CD4-positive, alpha-beta T cell (primary cell): ENCODE measurements at regions not wholly inside any gene's neighbourhood (a gene's known extent, or its start where the extent isn't known, plus 50 kb on each side); places are given as distances from the start of the nearest gene placed in this dataset.
A peak's percentile ranks its signal among the peaks of the same experiment; 100 is the strongest.

Experiments used
- ATAC-seq: fragments of 200-7000 bp; cut with Tn5 transposase; one replicate; pipeline ENCODE4 v1.10.0; 2022; ENCODE audit warnings: mild to moderate bottlenecking; ENCODE audit not compliant: poor library complexity
- CTCF ChIA-PET: fragments of 350-600 bp; sonication (Branson Sonifier 250); formaldehyde crosslinking; loops from one replicate; lab custom pipeline; 2021; ENCODE audit warnings: antibody characterized with exemption, inconsistent platforms; lab: Charles Lee
- POLR2A ChIA-PET: fragments of 350-600 bp; sonication (Branson Sonifier 250); formaldehyde crosslinking; loops from one replicate; lab custom pipeline; 2021; ENCODE audit warnings: antibody characterized with exemption, inconsistent platforms; lab: Charles Lee
- DNase-seq, 14 experiments: peaks; one replicate each; pipeline ENCODE4 v3.0.0-alpha.2; 2013 to 2020; ENCODE audit warnings: mixed read lengths in 2 of 14
- H3K27ac ChIP-seq, 2 donors: one replicate each; pipeline versions ENCODE4 v1.5.1 to v1.7.0; 2013; ENCODE audit warnings: low read length in 2 of 2, low read depth in 1 of 2, mild to moderate bottlenecking in 1 of 2
- H3K27me3 ChIP-seq, 2 experiments: 1 replicate in 1 of 2; 2 replicates in 1 of 2; pipeline versions ENCODE4 v1.6.1 to v1.7.0; 2013; ENCODE audit warnings: low read length in 2 of 2, control low read depth in 1 of 2, mild to moderate bottlenecking in 1 of 2, moderate library complexity in 1 of 2; ENCODE audit not compliant: insufficient read depth in 2 of 2, control insufficient read depth in 1 of 2
- H3K36me3 ChIP-seq: one replicate; pipeline ENCODE4 v1.6.1; 2013; ENCODE audit warnings: low read length, control low read depth; ENCODE audit not compliant: insufficient read depth
- H3K4me1 ChIP-seq: one replicate; pipeline ENCODE4 v1.6.1; 2013; ENCODE audit warnings: low read length, control low read depth; ENCODE audit not compliant: insufficient read depth
- H3K4me3 ChIP-seq: one replicate; pipeline ENCODE4 v1.5.1; 2013; ENCODE audit warnings: mild to moderate bottlenecking, low read length, moderate library complexity
- H3K9me3 ChIP-seq, 2 experiments: 1 replicate in 1 of 2; 2 replicates in 1 of 2; pipeline versions ENCODE4 v1.6.1 to v1.7.0; 2013; ENCODE audit warnings: low read length in 2 of 2, mild to moderate bottlenecking in 2 of 2, control low read depth in 1 of 2, moderate library complexity in 1 of 2; ENCODE audit not compliant: control insufficient read depth in 1 of 2, insufficient read depth in 1 of 2
- H3K27ac Mint-ChIP-seq: one replicate; pipeline ENCODE4 v1.8.0; 2020; ENCODE audit warnings: mixed read lengths
- H3K27me3 Mint-ChIP-seq: one replicate; pipeline ENCODE4 v1.8.0; 2021; ENCODE audit warnings: mixed read lengths
- H3K36me3 Mint-ChIP-seq: one replicate; pipeline ENCODE4 v1.8.0; 2021; ENCODE audit warnings: low read depth, mixed read lengths
- H3K4me1 Mint-ChIP-seq: one replicate; pipeline ENCODE4 v1.8.0; 2021; ENCODE audit warnings: low read depth, mixed read lengths
- H3K4me3 Mint-ChIP-seq: one replicate; pipeline ENCODE4 v1.8.0; 2020; ENCODE audit warnings: mild to moderate bottlenecking, mixed read lengths
- H3K9me3 Mint-ChIP-seq: one replicate; pipeline ENCODE4 v1.8.0; 2020; ENCODE audit warnings: mixed read lengths
- intact Hi-C, 2 experiments: fragments of 100-400 bp; cut with DNase I in 1 of 2; cut with micrococcal nuclease in 1 of 2; formaldehyde crosslinking; loops; one replicate each; pipeline versions ENCODE4 v1.15.1 to v1.9.0; 2023 to 2025; cut with DNase I, micrococcal nuclease
- TF ChIP-seq, protein P1 (sequence below): fragments of 200-600 bp; IDR thresholded peaks from one replicate; pipeline ENCODE4 v1.8.0; 2022; ENCODE audit warnings: antibody characterized with exemption, mild to moderate bottlenecking

DNA sequence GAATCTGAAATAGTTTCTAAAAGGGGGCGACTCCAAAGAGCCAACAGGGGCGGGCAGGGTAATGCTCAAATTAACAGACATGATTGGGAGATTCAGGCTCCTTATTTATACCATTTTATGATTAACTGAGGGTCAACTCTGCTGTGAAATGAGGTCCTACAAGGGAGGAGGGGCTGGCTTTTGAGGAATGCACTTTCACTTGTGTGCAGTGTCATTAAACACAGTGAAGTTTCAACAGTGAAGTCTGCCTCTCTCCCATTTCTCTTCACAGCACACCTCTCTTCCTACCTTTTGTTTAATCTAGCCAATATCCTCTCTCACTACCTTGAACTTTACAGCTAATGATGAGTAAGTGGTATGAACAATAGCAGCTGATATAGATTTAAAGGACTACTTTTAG, 557.3 kb upstream of the CITED2 start:
- H3K4me3 ChIP-seq = no peak overlapping the region
- no peaks in the 10 kb centered on the region for H3K4me1 ChIP-seq
- ChIA-PET POLR2A (no interaction called here), CTCF (no interaction called here)
- TF ChIP-seq, protein P1, sequence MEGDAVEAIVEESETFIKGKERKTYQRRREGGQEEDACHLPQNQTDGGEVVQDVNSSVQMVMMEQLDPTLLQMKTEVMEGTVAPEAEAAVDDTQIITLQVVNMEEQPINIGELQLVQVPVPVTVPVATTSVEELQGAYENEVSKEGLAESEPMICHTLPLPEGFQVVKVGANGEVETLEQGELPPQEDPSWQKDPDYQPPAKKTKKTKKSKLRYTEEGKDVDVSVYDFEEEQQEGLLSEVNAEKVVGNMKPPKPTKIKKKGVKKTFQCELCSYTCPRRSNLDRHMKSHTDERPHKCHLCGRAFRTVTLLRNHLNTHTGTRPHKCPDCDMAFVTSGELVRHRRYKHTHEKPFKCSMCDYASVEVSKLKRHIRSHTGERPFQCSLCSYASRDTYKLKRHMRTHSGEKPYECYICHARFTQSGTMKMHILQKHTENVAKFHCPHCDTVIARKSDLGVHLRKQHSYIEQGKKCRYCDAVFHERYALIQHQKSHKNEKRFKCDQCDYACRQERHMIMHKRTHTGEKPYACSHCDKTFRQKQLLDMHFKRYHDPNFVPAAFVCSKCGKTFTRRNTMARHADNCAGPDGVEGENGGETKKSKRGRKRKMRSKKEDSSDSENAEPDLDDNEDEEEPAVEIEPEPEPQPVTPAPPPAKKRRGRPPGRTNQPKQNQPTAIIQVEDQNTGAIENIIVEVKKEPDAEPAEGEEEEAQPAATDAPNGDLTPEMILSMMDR = no peak
- intact Hi-C loops = no loop called here
- no peaks in the 10 kb centered on the region for H3K4me1 Mint-ChIP-seq
- no peak for ATAC-seq
- no peak overlapping the region for H3K27ac Mint-ChIP-seq
- no peak for DNase-seq
- no peaks in the 10 kb centered on the region for H3K9me3 Mint-ChIP-seq
- H3K9me3 ChIP-seq = no peaks in the 10 kb centered on the region
- no peak overlapping the region for H3K27ac ChIP-seq
- no peaks in the 10 kb centered on the region for H3K36me3 Mint-ChIP-seq
- peaks cover 7% of the 10 kb centered on the region for H3K27me3 Mint-ChIP-seq
- H3K36me3 ChIP-seq = no peaks in the 10 kb centered on the region
- H3K4me3 Mint-ChIP-seq = no peak overlapping the region
- H3K27me3 ChIP-seq = peaks cover 0 to 6% of the 10 kb centered on the region in 2 experiments

DNA sequence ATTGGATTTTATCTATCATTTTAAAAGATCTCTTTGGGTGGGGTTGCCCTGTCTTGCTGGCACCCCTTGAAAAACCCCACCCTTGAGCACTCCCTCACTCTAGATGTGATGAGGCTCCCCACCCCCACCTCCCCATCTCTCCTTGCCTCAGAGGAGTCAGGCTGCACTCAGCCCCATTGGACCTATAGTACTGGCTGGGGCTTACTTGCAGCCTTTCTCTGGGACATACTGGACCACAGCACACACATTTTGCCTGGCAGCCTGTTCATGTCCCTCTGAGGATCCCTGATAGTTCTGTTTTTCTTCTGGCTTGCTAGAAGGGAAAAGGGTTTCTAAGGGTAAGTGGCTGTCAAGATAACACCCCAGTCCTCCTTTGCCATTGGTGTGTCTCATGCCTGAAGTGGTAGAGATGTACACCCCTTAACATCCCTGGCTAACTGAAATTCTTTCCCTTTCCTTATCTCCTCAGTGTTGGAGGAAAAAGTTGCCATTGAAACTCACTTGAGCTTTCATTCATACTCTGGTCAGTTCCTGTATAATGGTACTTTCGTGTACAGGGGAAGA, 553.4 kb upstream of the CITED2 start:
- intact Hi-C loops = loop anchor here in 1 of 2 experiments (5.0 kb wide), 1 partner anchor 556 kb away; the partner anchor contains the start of gene CITED2
- ATAC-seq = no peak
- peaks cover 0 to 10% of the 10 kb centered on the region in 2 experiments for H3K27me3 ChIP-seq
- Mint-ChIP-seq H3K4me3 (no peak overlapping the region), H3K4me1 (no peaks in the 10 kb centered on the region), H3K27me3 (peaks cover 18% of the 10 kb centered on the region), H3K36me3 (no peaks in the 10 kb centered on the region), H3K27ac (no peak overlapping the region), H3K9me3 (no peaks in the 10 kb centered on the region)
- H3K36me3 ChIP-seq = no peaks in the 10 kb centered on the region
- no peaks in the 10 kb centered on the region for H3K9me3 ChIP-seq
- H3K27ac ChIP-seq = no peak overlapping the region
- TF ChIP-seq, protein P1 = no peak
- no peak overlapping the region for H3K4me3 ChIP-seq
- no peak for DNase-seq
- ChIA-PET POLR2A (no interaction called here), CTCF (no interaction called here)
- no peaks in the 10 kb centered on the region for H3K4me1 ChIP-seq

DNA sequence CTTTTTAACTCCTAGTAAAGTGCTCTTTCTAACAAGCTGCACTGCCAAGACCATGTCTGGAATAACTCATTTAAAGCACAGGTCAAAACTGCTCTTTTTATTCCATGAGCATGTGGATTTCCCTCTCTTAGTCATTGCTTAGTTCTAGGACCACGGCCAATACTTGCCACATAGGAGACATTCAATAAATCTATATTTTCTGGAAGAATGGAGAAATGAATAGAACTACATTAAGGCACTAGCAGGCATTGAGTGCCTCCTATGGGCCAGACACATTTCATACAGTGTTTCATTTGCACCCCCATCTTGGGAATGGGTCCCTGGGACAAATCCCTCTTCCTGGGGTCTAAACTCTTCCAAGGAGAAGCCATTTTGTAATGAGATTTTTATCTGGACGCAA, 552.8 kb upstream of the CITED2 start:
- Histone ChIP-seq H3K4me1 (no peaks in the 10 kb centered on the region), H3K27ac (no peak overlapping the region), H3K36me3 (no peaks in the 10 kb centered on the region), H3K4me3 (no peak overlapping the region), H3K9me3 (no peaks in the 10 kb centered on the region), H3K27me3 (peaks cover 0 to 10% of the 10 kb centered on the region in 2 experiments)
- Mint-ChIP-seq H3K4me1 (no peaks in the 10 kb centered on the region), H3K4me3 (no peak overlapping the region), H3K9me3 (no peaks in the 10 kb centered on the region), H3K36me3 (no peaks in the 10 kb centered on the region), H3K27ac (no peak overlapping the region), H3K27me3 (peaks cover 20% of the 10 kb centered on the region)
- TF ChIP-seq, protein P1 = no peak
- ATAC-seq (no peak), DNase-seq (peak in 1 of 14 experiments; percentile 13)
- intact Hi-C loops = loop anchor here in 1 of 2 experiments (5.0 kb wide), 1 partner anchor 555 kb away; the partner anchor contains the start of gene CITED2
- CTCF ChIA-PET = no interaction called here
- POLR2A ChIA-PET = no interaction called here
